CD4-positive, alpha-beta memory T cell (primary cell): ENCODE measurements at regions not wholly inside any gene's neighbourhood (a gene's known extent, or its start where the extent isn't known, plus 50 kb on each side); places are given as distances from the start of the nearest gene placed in this dataset.

ENCODE experiments used
- CTCF ChIA-PET: fragments of 350-600 bp; sonication (Branson Sonifier 250); formaldehyde crosslinking; loops from one replicate; lab custom pipeline; 2021; ENCODE audit warnings: inconsistent platforms; ENCODE audit not compliant: partially characterized antibody; lab: Charles Lee
- POLR2A ChIA-PET: fragments of 350-600 bp; sonication (Branson Sonifier 250); formaldehyde crosslinking; loops from one replicate; lab custom pipeline; 2021; ENCODE audit not compliant: partially characterized antibody; lab: Charles Lee
- DNase-seq, 5 donors: peaks; one replicate each; pipeline versions ENCODE4 v3.0.0 to v3.0.0-alpha.2; 2020 to 2022; ENCODE audit warnings: mixed read lengths in 1 of 5
- H3K27ac ChIP-seq: one replicate; pipeline ENCODE4 v1.7.0; 2013; ENCODE audit warnings: low read depth, low read length
- H3K27me3 ChIP-seq: 2 replicates; pipeline ENCODE4 v1.7.0; 2013; ENCODE audit warnings: mild to moderate bottlenecking, low read length, moderate library complexity; ENCODE audit not compliant: insufficient read depth
- H3K36me3 ChIP-seq: 2 replicates; pipeline ENCODE4 v1.7.0; 2013; ENCODE audit warnings: mild to moderate bottlenecking, low read length, moderate library complexity; ENCODE audit not compliant: insufficient read depth
- H3K4me1 ChIP-seq: 2 replicates; pipeline ENCODE4 v1.7.0; 2013; ENCODE audit warnings: mild to moderate bottlenecking, low read length, moderate library complexity; ENCODE audit not compliant: insufficient read depth
- H3K4me3 ChIP-seq, 2 donors: one replicate each; pipeline ENCODE4 v1.7.0; 2013; ENCODE audit warnings: low read length in 2 of 2, mild to moderate bottlenecking in 1 of 2
- H3K9me3 ChIP-seq, 2 donors: one replicate each; pipeline ENCODE4 v1.7.0; 2013; ENCODE audit warnings: low read length in 2 of 2, control low read depth in 1 of 2; ENCODE audit not compliant: control insufficient read depth in 1 of 2
- H3K27ac Mint-ChIP-seq, 7 donors: one replicate each; pipeline ENCODE4 v1.8.0; 2020 to 2021; ENCODE audit warnings: mixed read lengths in 7 of 7, mild to moderate bottlenecking in 6 of 7, inconsistent platforms in 3 of 7, moderate library complexity in 3 of 7
- H3K27me3 Mint-ChIP-seq, 2 donors: one replicate each; pipeline ENCODE4 v1.8.0; 2020 to 2021; ENCODE audit warnings: mixed read lengths in 2 of 2
- H3K36me3 Mint-ChIP-seq, 2 donors: one replicate each; pipeline ENCODE4 v1.8.0; 2020 to 2021; ENCODE audit warnings: mixed read lengths in 2 of 2, inconsistent platforms in 1 of 2, mild to moderate bottlenecking in 1 of 2
- H3K4me1 Mint-ChIP-seq, 4 donors: one replicate each; pipeline ENCODE4 v1.8.0; 2020 to 2021; ENCODE audit warnings: mixed read lengths in 4 of 4, mild to moderate bottlenecking in 1 of 4
- H3K4me3 Mint-ChIP-seq, 8 donors: one replicate each; pipeline ENCODE4 v1.8.0; 2020 to 2021; ENCODE audit warnings: mixed read lengths in 8 of 8, mild to moderate bottlenecking in 7 of 8, moderate library complexity in 6 of 8, inconsistent platforms in 3 of 8
- H3K9me3 Mint-ChIP-seq, 8 donors: one replicate each; pipeline ENCODE4 v1.8.0; 2020 to 2021; ENCODE audit warnings: mixed read lengths in 8 of 8, mild to moderate bottlenecking in 5 of 8, inconsistent platforms in 3 of 8, moderate library complexity in 1 of 8
- intact Hi-C: fragments of 100-400 bp; cut with micrococcal nuclease; formaldehyde crosslinking; loops from one replicate; pipeline ENCODE4 v1.15.1; 2023

DNA sequence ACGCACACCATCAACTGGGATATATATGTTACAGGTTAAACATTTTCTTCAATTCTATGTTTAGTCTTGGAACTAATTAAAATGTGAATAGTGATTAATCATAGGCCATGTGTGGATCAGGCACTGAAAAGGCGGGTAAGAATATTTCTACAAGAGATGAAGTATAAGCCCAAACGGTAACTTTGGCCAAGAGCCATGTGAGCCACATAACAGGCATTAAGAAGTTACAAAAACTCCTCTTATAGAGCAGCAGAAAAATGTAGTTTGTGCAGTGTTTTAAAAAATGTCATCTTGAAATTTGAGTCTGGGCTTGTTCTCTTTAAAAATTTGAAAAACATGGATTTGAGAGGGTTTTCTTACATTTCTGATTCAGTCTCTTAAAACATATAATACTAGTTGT, 521.8 kb upstream of the DIPK2B start:
- peaks cover 0 to 1% (median 0%) of the 10 kb centered on the region in 8 donors for H3K9me3 Mint-ChIP-seq
- H3K27me3 ChIP-seq = no peaks in the 10 kb centered on the region
- intact Hi-C loops = no loop called here
- H3K27ac ChIP-seq = no peak overlapping the region
- DNase-seq = no peak
- no peaks in the 10 kb centered on the region for H3K36me3 Mint-ChIP-seq
- H3K4me3 Mint-ChIP-seq = no peak overlapping the region
- H3K4me1 ChIP-seq = no peaks in the 10 kb centered on the region
- ChIA-PET POLR2A (no interaction called here), CTCF (no interaction called here)
- no peaks in the 10 kb centered on the region for H3K4me1 Mint-ChIP-seq
- H3K27ac Mint-ChIP-seq = no peak overlapping the region
- no peaks in the 10 kb centered on the region for H3K36me3 ChIP-seq
- no peaks in the 10 kb centered on the region for H3K9me3 ChIP-seq
- no peak overlapping the region for H3K4me3 ChIP-seq
- H3K27me3 Mint-ChIP-seq = no peaks in the 10 kb centered on the region

DNA sequence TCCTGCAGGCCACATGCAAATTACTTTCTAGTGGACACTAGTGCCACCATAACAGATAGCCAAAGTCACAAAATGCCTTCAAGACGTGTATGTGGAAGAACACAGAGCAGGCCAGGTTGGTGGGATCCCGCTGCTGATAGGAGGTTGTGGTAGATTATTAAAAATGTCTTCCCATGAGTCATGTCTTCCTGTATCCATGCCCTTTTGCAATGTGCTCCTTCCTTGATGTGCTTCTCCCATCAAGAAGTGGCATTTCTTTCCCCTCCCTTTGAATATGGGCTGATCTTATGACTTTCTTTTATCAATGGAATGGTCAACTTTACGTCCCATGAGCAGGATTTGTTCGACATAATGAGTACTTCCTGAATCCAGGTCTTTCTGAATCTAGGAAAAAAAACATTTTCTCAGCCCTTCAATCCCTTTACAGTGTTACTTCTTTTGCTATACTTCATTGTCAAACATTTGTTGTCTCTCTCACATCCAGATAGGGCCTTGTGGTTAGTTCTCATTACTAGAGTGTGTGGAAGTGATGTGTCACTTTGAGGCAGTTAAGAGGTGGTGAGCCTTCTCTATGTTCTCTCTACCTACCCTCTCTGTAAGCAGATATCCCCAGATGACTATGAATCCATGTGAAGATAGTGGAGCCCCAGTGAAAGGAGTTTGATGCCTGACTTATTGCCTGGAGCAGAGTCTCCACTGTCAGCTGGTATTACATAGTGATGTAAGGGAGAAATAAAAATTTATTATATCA, 519.2 kb upstream of the DIPK2B start:
- no peaks in the 10 kb centered on the region for H3K36me3 Mint-ChIP-seq
- intact Hi-C loops = no loop called here
- Histone ChIP-seq H3K4me1 (peaks cover 4% of the 10 kb centered on the region), H3K9me3 (no peaks in the 10 kb centered on the region), H3K27me3 (no peaks in the 10 kb centered on the region), H3K27ac (no peak overlapping the region), H3K4me3 (no peak overlapping the region), H3K36me3 (no peaks in the 10 kb centered on the region)
- CTCF ChIA-PET = no interaction called here
- H3K27ac Mint-ChIP-seq = no peak overlapping the region
- DNase-seq = no peak
- no peaks in the 10 kb centered on the region for H3K27me3 Mint-ChIP-seq
- peaks cover 0 to 1% (median 0%) of the 10 kb centered on the region in 8 donors for H3K9me3 Mint-ChIP-seq
- H3K4me1 Mint-ChIP-seq = peaks cover 4 to 9% (median 8%) of the 10 kb centered on the region in 4 donors
- POLR2A ChIA-PET = no interaction called here
- H3K4me3 Mint-ChIP-seq = no peak overlapping the region

GRCh38 chrX:45718676-45719075, 518.0 kb upstream of the DIPK2B start:
- intact Hi-C loops = no loop called here
- Histone ChIP-seq H3K27me3 (no peaks in the 10 kb centered on the region), H3K4me3 (no peak overlapping the region), H3K36me3 (no peaks in the 10 kb centered on the region), H3K4me1 (peaks cover 5% of the 10 kb centered on the region), H3K9me3 (no peaks in the 10 kb centered on the region), H3K27ac (no peak overlapping the region)
- DNase-seq = no peak
- ChIA-PET POLR2A (no interaction called here), CTCF (no interaction called here)
- Mint-ChIP-seq H3K27me3 (no peaks in the 10 kb centered on the region), H3K9me3 (peaks cover 0 to 1% (median 0%) of the 10 kb centered on the region in 8 donors), H3K36me3 (no peaks in the 10 kb centered on the region), H3K4me1 (peaks cover 4 to 10% (median 8%) of the 10 kb centered on the region in 4 donors), H3K27ac (no peak overlapping the region), H3K4me3 (no peak overlapping the region)

- CTCF ChIA-PET = no interaction called here
- peaks cover 4 to 10% (median 8%) of the 10 kb centered on the region in 4 donors for H3K4me1 Mint-ChIP-seq
- H3K27ac ChIP-seq = no peak overlapping the region
- H3K4me3 Mint-ChIP-seq = no peak overlapping the region
- H3K27ac Mint-ChIP-seq = no peak overlapping the region
- H3K36me3 Mint-ChIP-seq = no peaks in the 10 kb centered on the region
- no peak for DNase-seq
- no peaks in the 10 kb centered on the region for H3K9me3 ChIP-seq
- H3K9me3 Mint-ChIP-seq = peaks cover 0 to 1% (median 0%) of the 10 kb centered on the region in 8 donors
- H3K27me3 ChIP-seq = no peaks in the 10 kb centered on the region
- intact Hi-C loops = no loop called here
- peaks cover 5% of the 10 kb centered on the region for H3K4me1 ChIP-seq
- no peak overlapping the region for H3K4me3 ChIP-seq
- POLR2A ChIA-PET = no interaction called here
- no peaks in the 10 kb centered on the region for H3K36me3 ChIP-seq
- H3K27me3 Mint-ChIP-seq = no peaks in the 10 kb centered on the region
Measured at GRCh38 chrX:45716750-45717149, 516.1 kb upstream of the DIPK2B start.

DNA sequence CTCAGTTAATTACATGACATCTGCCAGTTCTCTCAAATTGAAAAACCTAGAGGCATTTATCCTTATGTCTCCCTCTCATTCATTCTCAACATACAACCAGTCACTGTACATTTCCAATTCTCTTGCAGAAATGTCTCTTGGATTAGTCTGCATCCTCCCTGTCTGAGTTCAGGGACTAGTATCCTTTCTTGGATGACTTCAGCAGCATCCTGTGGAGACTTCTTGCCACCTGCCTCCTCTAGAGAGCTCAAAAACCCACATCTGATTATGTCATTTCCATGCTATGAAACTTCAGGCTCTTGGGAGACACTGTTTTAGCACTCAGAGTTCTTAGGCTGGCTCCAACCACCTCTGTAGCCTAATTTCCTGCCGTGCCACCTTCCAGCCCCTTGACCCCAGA, 515.1 kb upstream of the DIPK2B start:
- H3K4me1 ChIP-seq = peaks cover 8% of the 10 kb centered on the region
- H3K27me3 ChIP-seq = no peaks in the 10 kb centered on the region
- no peaks in the 10 kb centered on the region for H3K36me3 ChIP-seq
- Mint-ChIP-seq H3K9me3 (peaks cover 0 to 1% (median 0%) of the 10 kb centered on the region in 8 donors), H3K36me3 (no peaks in the 10 kb centered on the region), H3K4me1 (peaks cover 4 to 15% (median 11%) of the 10 kb centered on the region in 4 donors), H3K27ac (no peak overlapping the region), H3K27me3 (no peaks in the 10 kb centered on the region), H3K4me3 (no peak overlapping the region)
- no peak for DNase-seq
- no peak overlapping the region for H3K27ac ChIP-seq
- no peaks in the 10 kb centered on the region for H3K9me3 ChIP-seq
- H3K4me3 ChIP-seq = no peak overlapping the region
- ChIA-PET POLR2A (no interaction called here), CTCF (no interaction called here)
- intact Hi-C loops = no loop called here

DNA sequence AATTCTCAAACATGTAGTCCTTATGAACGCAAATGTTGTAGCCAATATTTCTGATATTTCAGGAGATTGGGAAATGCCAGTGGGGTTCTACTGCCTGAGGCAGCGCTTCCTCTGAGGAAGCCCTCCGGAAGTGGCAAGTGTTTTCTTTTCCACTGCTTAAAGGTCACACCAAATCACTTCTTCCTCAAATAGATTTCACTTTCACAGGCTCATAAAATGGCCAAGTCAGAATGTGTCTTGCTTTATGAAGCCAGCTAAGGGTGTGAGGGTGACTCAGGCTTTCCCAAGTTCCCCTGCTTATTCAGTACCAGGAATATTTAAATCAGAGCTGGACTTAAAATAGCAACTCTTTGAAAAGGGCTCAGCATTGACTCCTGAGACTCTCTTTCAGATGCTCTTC, 514.2 kb upstream of the DIPK2B start:
- Mint-ChIP-seq H3K9me3 (no peaks in the 10 kb centered on the region), H3K27me3 (no peaks in the 10 kb centered on the region), H3K27ac (no peak overlapping the region), H3K4me3 (no peak overlapping the region), H3K4me1 (peaks cover 10 to 22% (median 17%) of the 10 kb centered on the region in 4 donors), H3K36me3 (no peaks in the 10 kb centered on the region)
- POLR2A ChIA-PET = no interaction called here
- Histone ChIP-seq H3K9me3 (no peaks in the 10 kb centered on the region), H3K4me3 (no peak overlapping the region), H3K27me3 (no peaks in the 10 kb centered on the region), H3K36me3 (no peaks in the 10 kb centered on the region), H3K27ac (no peak overlapping the region), H3K4me1 (peaks cover 17% of the 10 kb centered on the region)
- DNase-seq = no peak
- CTCF ChIA-PET = no interaction called here
- intact Hi-C loops = no loop called here

DNA sequence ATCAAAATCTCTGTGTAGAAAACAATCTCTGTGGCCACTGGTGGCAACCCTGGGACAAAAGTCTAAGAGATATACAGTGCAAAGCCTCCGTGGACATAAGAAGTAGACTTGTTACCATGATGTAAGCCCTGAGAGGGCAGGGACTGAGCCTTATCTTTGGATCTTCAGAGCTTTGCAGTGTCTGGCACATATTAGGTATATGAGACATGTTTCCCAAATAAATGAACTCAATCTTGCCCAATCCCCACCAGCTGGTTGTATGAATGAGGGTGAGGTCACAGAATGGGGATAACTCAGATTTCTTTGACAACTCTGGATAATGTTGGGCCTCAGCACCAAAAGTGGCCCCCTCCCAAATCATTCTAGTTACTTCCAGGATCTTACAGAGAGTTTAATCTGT, 511.4 kb upstream of the DIPK2B start:
- no peak overlapping the region for H3K27ac ChIP-seq
- H3K27me3 ChIP-seq = no peaks in the 10 kb centered on the region
- POLR2A ChIA-PET = no interaction called here
- intact Hi-C loops = no loop called here
- Mint-ChIP-seq H3K27ac (no peak overlapping the region), H3K27me3 (no peaks in the 10 kb centered on the region), H3K36me3 (no peaks in the 10 kb centered on the region), H3K9me3 (no peaks in the 10 kb centered on the region), H3K4me1 (peaks cover 12 to 26% (median 20%) of the 10 kb centered on the region in 4 donors), H3K4me3 (no peak overlapping the region)
- no peak overlapping the region for H3K4me3 ChIP-seq
- peaks cover 19% of the 10 kb centered on the region for H3K4me1 ChIP-seq
- CTCF ChIA-PET = no interaction called here
- DNase-seq = no peak
- H3K9me3 ChIP-seq = no peaks in the 10 kb centered on the region
- H3K36me3 ChIP-seq = no peaks in the 10 kb centered on the region
